ENCODE measurements at regions not wholly inside any gene's neighbourhood (a gene's known extent, or its start where the extent isn't known, plus 50 kb on each side); places are given as distances from the start of the nearest gene placed in this dataset.

DNA sequence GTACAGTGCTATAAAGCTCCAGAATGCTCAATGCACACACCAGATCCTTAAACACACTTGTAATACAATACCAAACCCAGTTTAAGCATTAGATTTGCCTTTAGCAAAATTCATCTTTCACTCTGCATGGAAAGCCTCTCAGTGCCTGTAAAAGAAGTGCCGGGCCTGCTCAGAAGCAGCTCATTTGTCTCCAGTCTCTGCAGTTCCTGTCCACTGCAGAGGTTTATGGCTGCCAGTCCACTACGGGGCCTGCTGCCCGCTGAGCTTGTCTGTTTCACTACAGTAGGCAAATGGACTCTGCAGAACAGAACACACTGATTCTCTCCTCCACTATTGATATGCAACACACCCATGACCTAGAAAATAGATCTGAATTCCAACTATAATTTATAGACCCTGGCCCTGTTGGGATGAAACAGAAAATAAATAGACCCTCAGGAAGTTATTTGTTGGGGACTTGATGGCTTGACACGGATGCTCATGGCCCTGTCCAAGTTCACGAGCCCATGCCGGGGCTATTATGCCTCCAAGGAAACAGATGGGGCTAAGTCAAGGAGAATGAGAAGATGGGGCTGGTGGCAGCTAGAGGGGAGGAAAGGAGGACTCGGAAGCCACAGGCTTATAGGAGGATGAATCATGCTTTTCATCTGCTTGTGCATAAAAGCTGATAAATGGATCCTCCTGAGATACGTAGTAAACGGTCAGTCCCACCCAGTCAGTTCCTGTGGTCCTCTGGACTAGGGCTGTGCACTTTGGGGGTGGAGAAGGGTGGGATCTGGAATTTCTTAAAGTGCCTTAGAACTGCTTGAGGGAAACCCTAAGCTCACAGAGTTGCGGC is 416.8 kb upstream of the TENM4 start:
- no peaks in the 10 kb centered on the region for H3K4me1 ChIP-seq
- no peak overlapping the region for H3K4me3 ChIP-seq
- no peak overlapping the region for H3K27ac ChIP-seq
- intact Hi-C loops (cut with DNase I): no loop called here
- TF ChIP-seq POLR2AphosphoS5 (IDR thresholded peaks at IDR 0.05) (no peak), EP300 (IDR thresholded peaks at IDR 0.05) (no peak), POLR2A (IDR thresholded peaks at IDR 0.05) (no peak)
- TF ChIP-seq, protein P1, sequence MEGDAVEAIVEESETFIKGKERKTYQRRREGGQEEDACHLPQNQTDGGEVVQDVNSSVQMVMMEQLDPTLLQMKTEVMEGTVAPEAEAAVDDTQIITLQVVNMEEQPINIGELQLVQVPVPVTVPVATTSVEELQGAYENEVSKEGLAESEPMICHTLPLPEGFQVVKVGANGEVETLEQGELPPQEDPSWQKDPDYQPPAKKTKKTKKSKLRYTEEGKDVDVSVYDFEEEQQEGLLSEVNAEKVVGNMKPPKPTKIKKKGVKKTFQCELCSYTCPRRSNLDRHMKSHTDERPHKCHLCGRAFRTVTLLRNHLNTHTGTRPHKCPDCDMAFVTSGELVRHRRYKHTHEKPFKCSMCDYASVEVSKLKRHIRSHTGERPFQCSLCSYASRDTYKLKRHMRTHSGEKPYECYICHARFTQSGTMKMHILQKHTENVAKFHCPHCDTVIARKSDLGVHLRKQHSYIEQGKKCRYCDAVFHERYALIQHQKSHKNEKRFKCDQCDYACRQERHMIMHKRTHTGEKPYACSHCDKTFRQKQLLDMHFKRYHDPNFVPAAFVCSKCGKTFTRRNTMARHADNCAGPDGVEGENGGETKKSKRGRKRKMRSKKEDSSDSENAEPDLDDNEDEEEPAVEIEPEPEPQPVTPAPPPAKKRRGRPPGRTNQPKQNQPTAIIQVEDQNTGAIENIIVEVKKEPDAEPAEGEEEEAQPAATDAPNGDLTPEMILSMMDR (IDR thresholded peaks at IDR 0.05): no peak
- no peaks in the 10 kb centered on the region for H3K27me3 ChIP-seq
- DNase-seq: no peak
- WGBS, 2 donors: 80 to 89% methylated on average over 10 of the region's 10 CpGs
- no peaks in the 10 kb centered on the region for H3K9me3 ChIP-seq
- H3K36me3 ChIP-seq: no peaks in the 10 kb centered on the region

DNA sequence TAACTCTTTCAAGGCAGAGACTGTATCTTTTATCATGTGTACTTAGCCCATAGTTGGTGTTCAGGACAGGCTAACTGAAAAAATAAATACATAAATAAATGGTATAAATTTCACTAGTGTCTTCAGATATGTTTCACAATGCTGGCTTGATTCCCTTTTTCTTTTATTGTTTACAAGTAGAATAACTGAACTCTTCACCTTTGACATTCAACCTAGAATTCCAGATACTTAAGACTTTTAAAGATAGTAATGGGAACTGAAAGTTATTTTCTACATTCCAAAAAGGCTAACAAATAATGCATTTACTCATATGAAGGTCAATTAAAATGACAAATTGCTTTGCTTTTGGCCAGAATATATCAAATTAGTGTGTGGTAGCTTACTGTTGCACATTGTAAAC is 411.3 kb upstream of the TENM4 start:
- TF ChIP-seq, protein P1 (IDR thresholded peaks at IDR 0.05): no peak
- no peak for TF ChIP-seq POLR2A (IDR thresholded peaks at IDR 0.05)
- TF ChIP-seq POLR2AphosphoS5 (IDR thresholded peaks at IDR 0.05): no peak
- TF ChIP-seq EP300 (IDR thresholded peaks at IDR 0.05): no peak
- no peaks in the 10 kb centered on the region for H3K36me3 ChIP-seq
- no peaks in the 10 kb centered on the region for H3K9me3 ChIP-seq
- no peak for DNase-seq
- no peaks in the 10 kb centered on the region for H3K27me3 ChIP-seq
- no peak overlapping the region for H3K4me3 ChIP-seq
- H3K4me1 ChIP-seq: no peaks in the 10 kb centered on the region
- intact Hi-C loops (cut with DNase I): no loop called here
- H3K27ac ChIP-seq: no peak overlapping the region

DNA sequence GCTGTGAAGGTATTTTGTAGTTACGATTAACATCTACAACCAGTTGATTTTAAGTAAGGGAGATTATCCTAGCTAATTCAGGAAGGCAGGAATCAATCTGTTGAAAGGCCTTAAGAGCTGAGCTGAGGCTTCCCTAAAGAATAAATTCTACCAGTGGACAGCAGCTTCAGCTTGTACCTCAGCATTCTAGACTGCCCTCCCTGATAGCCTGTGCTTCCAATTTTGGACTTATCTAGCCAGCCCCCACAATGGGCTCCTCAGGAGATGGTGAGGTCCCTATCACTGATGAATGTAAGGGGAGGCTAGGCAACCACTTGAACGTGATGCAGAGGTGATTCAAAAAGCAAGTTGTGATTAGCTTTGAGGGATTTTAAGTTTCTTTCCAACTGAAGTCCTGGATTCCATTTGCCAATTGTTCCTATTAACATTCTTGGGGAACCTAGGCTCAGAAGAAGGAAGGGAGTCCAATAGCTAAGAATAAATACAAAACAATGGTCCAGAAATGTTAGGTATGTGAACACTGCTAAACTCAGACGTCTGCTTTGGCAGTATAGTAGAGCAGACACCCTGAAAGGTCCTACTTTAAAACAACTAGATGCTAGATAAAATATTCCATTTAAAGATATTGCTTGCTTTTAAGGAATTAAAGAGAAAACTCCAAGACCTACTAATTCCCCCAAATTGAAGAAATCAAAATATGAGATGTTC is 404.3 kb upstream of the TENM4 start:
- H3K4me1 ChIP-seq: peaks cover 0 to 9% (median 3%) of the 10 kb centered on the region in 4 donors
- 67 to 85% methylated on average over 3 of the region's 3 CpGs for WGBS, 2 donors
- TF ChIP-seq EP300 (IDR thresholded peaks at IDR 0.05) (no peak), POLR2AphosphoS5 (IDR thresholded peaks at IDR 0.05) (no peak), POLR2A (IDR thresholded peaks at IDR 0.05) (no peak)
- TF ChIP-seq, protein P1 (IDR thresholded peaks at IDR 0.05): no peak
- no peak for DNase-seq
- H3K27ac ChIP-seq: no peak overlapping the region
- H3K36me3 ChIP-seq: no peaks in the 10 kb centered on the region
- H3K9me3 ChIP-seq: no peaks in the 10 kb centered on the region
- no peaks in the 10 kb centered on the region for H3K27me3 ChIP-seq
- no peak overlapping the region for H3K4me3 ChIP-seq
- intact Hi-C loops (cut with DNase I): no loop called here

DNA sequence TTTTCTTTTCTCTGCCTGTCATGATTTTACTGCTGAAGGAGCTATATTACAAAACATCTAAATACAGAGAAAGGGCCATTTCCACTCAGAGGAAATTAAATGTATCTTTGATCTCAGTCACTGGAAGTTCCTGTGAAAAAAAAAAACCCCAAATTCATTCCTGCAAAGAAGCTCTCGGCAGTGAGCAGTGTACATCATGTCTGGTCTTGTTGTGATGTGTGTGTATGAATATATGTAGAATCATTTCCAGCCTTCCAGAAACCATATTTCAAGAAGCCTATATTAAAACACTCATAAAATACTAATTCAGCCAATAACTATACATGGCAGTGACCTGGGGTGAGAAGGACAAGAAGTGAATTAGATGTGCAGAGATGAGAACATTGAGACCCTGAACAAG is 393.2 kb upstream of the TENM4 start:
- intact Hi-C loops (cut with DNase I): no loop called here
- DNase-seq: no peak
- Histone ChIP-seq H3K27ac (no peak overlapping the region), H3K4me3 (no peak overlapping the region), H3K9me3 (no peaks in the 10 kb centered on the region), H3K36me3 (no peaks in the 10 kb centered on the region), H3K4me1 (no peaks in the 10 kb centered on the region), H3K27me3 (no peaks in the 10 kb centered on the region)
- 84 to 90% methylated on average over 1 of the region's 1 CpG for WGBS, 2 donors
- TF ChIP-seq POLR2A (IDR thresholded peaks at IDR 0.05): no peak

DNA sequence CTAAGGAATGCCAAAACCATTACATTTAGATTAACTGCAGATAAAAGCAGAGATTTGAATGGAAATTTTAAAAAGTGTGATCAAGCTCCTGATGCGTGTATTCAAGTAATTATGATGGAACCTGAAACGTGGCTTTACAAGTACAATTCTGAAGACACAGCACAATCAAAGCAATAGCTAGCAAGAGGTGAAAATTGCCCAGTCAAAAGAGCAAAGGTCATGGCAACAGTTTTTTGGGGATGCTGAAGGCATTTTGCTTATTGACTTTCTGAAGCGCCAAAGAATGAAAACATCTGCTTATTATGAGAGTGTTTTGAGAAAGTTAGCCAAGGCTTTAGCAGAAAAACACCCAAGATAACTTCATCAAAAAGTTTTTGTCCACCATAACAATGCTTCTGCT is 389.6 kb upstream of the TENM4 start:
- intact Hi-C loops (cut with DNase I): no loop called here
- no peaks in the 10 kb centered on the region for H3K27me3 ChIP-seq
- TF ChIP-seq POLR2A (IDR thresholded peaks at IDR 0.05) (no peak), POLR2AphosphoS5 (IDR thresholded peaks at IDR 0.05) (no peak), EP300 (IDR thresholded peaks at IDR 0.05) (no peak)
- TF ChIP-seq, protein P1 (IDR thresholded peaks at IDR 0.05): no peak
- DNase-seq: no peak
- no peaks in the 10 kb centered on the region for H3K4me1 ChIP-seq
- H3K36me3 ChIP-seq: no peaks in the 10 kb centered on the region
- 67 to 77% methylated on average over 3 of the region's 3 CpGs for WGBS, 2 donors
- H3K9me3 ChIP-seq: no peaks in the 10 kb centered on the region
- no peak overlapping the region for H3K27ac ChIP-seq
- H3K4me3 ChIP-seq: no peak overlapping the region

Data from sigmoid colon (tissue), 6 donors.